ENCODE measurements at regions not wholly inside any gene's neighbourhood (a gene's known extent, or its start where the extent isn't known, plus 50 kb on each side); places are given as distances from the start of the nearest gene placed in this dataset.

DNA sequence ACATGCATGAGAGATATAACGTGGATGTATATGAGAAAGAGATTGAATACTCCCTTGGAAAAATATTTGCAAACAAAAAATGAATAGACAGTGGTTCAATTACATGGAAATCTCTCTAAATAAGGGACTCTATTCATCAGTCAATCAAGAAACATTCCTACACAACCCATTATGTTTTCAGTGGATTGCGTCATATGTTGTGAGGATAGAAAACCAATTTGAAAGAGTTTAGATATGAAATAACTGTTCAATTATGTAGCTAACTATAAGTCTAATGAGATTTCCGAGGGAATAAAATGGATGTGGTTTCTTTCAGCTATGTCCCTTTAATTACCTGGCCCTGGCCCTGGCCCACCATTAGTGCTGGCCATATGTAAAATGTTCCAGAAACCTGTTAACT lies 86.7 kb upstream of the TMCO5A start:
- ATAC-seq (no peak), DNase-seq (no peak)
- ChIA-PET CTCF (no interaction called here), POLR2A (no interaction called here)
- intact Hi-C loops (cut with micrococcal nuclease), result no loop called here
- TF ChIP-seq, protein P1, sequence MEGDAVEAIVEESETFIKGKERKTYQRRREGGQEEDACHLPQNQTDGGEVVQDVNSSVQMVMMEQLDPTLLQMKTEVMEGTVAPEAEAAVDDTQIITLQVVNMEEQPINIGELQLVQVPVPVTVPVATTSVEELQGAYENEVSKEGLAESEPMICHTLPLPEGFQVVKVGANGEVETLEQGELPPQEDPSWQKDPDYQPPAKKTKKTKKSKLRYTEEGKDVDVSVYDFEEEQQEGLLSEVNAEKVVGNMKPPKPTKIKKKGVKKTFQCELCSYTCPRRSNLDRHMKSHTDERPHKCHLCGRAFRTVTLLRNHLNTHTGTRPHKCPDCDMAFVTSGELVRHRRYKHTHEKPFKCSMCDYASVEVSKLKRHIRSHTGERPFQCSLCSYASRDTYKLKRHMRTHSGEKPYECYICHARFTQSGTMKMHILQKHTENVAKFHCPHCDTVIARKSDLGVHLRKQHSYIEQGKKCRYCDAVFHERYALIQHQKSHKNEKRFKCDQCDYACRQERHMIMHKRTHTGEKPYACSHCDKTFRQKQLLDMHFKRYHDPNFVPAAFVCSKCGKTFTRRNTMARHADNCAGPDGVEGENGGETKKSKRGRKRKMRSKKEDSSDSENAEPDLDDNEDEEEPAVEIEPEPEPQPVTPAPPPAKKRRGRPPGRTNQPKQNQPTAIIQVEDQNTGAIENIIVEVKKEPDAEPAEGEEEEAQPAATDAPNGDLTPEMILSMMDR (IDR thresholded peaks at IDR 0.05), result no peak
- no peaks in the 10 kb centered on the region for H3K4me1 Mint-ChIP-seq (ENCODE audit: low read depth)
- H3K9me3 Mint-ChIP-seq, result peaks cover under 1% of the 10 kb centered on the region
- H3K4me3 Mint-ChIP-seq, result no peak overlapping the region
- H3K27me3 Mint-ChIP-seq, result no peaks in the 10 kb centered on the region
- no peak overlapping the region for H3K27ac Mint-ChIP-seq
- no peaks in the 10 kb centered on the region for H3K36me3 Mint-ChIP-seq (ENCODE audit: low read depth)

DNA sequence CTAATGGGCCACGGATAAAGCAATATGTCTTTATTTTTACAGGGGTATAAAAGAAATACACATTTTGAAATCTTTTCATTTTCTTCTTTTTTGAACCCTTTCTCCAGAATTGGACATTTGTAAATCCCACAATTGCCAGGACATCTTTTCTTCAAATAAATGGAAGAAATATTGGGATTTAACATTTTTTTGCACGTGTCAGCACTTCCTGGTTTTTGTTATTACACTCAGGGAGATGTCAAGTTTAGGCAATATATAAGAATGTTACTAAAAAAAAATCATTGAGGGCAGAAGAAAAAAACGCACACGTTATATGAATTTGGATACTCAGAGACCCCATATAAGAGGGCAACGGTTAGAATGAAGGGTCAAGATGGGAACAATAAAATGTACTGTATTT lies 78.3 kb upstream of the TMCO5A start:
- H3K9me3 Mint-ChIP-seq, result no peaks in the 10 kb centered on the region

DNA sequence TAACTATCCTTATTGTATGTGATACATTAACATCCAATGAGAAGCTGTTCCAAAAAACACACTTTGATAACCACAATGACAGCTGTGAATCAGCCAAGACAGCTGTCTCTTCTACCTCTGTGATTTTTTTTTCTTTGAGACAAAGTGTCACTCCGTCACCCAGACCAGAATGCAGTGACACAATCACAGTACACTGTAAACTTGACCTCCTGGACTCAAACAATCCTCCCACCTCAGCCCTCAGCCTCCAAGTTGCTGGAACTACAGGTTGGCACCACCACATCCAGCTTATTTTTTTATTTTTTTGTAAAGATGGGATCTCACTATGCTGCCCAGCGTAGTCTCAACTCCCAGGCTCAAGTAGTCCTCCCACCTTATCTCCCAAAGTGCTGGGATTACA lies 73.5 kb upstream of the TMCO5A start:
- Mint-ChIP-seq H3K27me3 (no peaks in the 10 kb centered on the region), H3K4me3 (no peak overlapping the region), H3K4me1 (ENCODE audit: low read depth) (no peaks in the 10 kb centered on the region), H3K9me3 (no peaks in the 10 kb centered on the region), H3K36me3 (ENCODE audit: low read depth) (no peaks in the 10 kb centered on the region), H3K27ac (no peak overlapping the region)
- ChIA-PET POLR2A (no interaction called here), CTCF (interaction anchor here (1.2 kb wide), 1 partner anchor 20 kb away, joined by 3 read pairs; no protein-coding TSS in a partner anchor)
- intact Hi-C loops (cut with micrococcal nuclease), result no loop called here
- TF ChIP-seq, protein P1 (IDR thresholded peaks at IDR 0.05), result no peak
- no peak for ATAC-seq
- no peak for DNase-seq

More for the DNA sequence above, 78.3 kb upstream of the TMCO5A start:
- DNase-seq (no peak), ATAC-seq (no peak)
- intact Hi-C loops (cut with micrococcal nuclease), result loop anchor here (10.0 kb wide), 1 partner anchor 61 kb away; no protein-coding TSS in a partner anchor
- CTCF ChIA-PET, result no interaction called here
- H3K4me3 Mint-ChIP-seq, result no peak overlapping the region
- POLR2A ChIA-PET, result no interaction called here
- no peaks in the 10 kb centered on the region for H3K4me1 Mint-ChIP-seq (ENCODE audit: low read depth)
- no peaks in the 10 kb centered on the region for H3K27me3 Mint-ChIP-seq
- H3K36me3 Mint-ChIP-seq (ENCODE audit: low read depth), result no peaks in the 10 kb centered on the region
- no peak overlapping the region for H3K27ac Mint-ChIP-seq
- TF ChIP-seq, protein P1 (IDR thresholded peaks at IDR 0.05), result no peak

DNA sequence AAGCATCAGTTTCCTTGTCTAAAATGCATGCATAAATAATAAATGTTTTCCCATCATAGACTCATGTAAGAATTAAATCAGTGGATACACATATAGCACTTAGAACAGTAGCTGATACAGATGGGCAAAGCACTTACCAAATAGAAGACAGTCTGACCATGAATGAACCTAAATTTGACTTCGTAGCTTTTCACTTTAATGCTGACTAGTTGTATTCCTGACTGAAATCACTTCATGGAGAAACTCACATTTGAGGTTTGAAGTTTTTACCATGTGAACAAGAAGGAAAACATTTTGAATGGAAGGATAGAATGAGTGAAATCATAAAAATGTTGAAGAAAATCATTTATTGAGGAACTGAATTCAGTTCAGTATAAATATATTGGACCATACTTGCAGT lies 68.8 kb upstream of the TMCO5A start:
- Mint-ChIP-seq H3K27ac (no peak overlapping the region), H3K36me3 (ENCODE audit: low read depth) (no peaks in the 10 kb centered on the region)
- TF ChIP-seq, protein P1 (IDR thresholded peaks at IDR 0.05), result no peak

DNA sequence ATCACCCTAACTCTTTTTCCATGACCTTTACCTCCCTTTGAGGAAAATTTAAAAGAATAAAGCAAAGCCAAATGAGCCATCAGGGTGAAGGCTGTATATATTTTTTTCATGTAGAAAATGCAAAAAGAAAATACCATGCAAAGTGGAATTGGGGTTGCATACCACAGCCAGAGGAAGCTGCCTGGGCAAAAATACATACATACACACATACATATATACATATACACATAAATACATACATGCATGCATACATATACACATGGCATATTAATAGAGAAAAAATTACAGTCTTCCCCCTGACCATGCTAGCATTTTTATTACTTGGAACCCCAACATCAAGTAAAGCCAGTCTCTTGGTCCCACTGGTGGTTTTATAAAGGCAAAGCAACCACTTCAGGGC lies 63.7 kb upstream of the TMCO5A start:
- ATAC-seq, result no peak
- POLR2A ChIA-PET, result no interaction called here

More for the DNA sequence above, 68.8 kb upstream of the TMCO5A start:
- POLR2A ChIA-PET, result no interaction called here
- intact Hi-C loops (cut with micrococcal nuclease), result no loop called here
- no peak for DNase-seq
- peaks cover 2% of the 10 kb centered on the region for H3K27me3 Mint-ChIP-seq
- CTCF ChIA-PET, result no interaction called here
- H3K4me3 Mint-ChIP-seq, result no peak overlapping the region
- no peak for ATAC-seq
- no peaks in the 10 kb centered on the region for H3K4me1 Mint-ChIP-seq (ENCODE audit: low read depth)
- no peaks in the 10 kb centered on the region for H3K9me3 Mint-ChIP-seq

More for the DNA sequence above, 63.7 kb upstream of the TMCO5A start:
- H3K4me1 Mint-ChIP-seq (ENCODE audit: low read depth), result no peaks in the 10 kb centered on the region
- no peak overlapping the region for H3K4me3 Mint-ChIP-seq
- CTCF ChIA-PET, result interaction anchor here (1.3 kb wide), 1 partner anchor 10 kb away, joined by 3 read pairs; no protein-coding TSS in a partner anchor
- TF ChIP-seq, protein P1 (IDR thresholded peaks at IDR 0.05), result no peak
- H3K36me3 Mint-ChIP-seq (ENCODE audit: low read depth), result no peaks in the 10 kb centered on the region
- peaks cover 2% of the 10 kb centered on the region for H3K27me3 Mint-ChIP-seq
- no peak for DNase-seq
- H3K27ac Mint-ChIP-seq, result no peak overlapping the region
- H3K9me3 Mint-ChIP-seq, result no peaks in the 10 kb centered on the region
- intact Hi-C loops (cut with micrococcal nuclease), result no loop called here
